Stimulated activated naive CD8-positive, alpha-beta T cell treated with anti-CD3 and anti-CD28 coated beads, Interleukin-15, amount 100 ng/mL, for 72 hours (primary cell): ENCODE measurements at regions not wholly inside any gene's neighbourhood (a gene's known extent, or its start where the extent isn't known, plus 50 kb on each side); places are given as distances from the start of the nearest gene placed in this dataset.
"Not testable (repeated sequence)": the region's sequence is repeated elsewhere in the genome, so short reads cannot be mapped to it uniquely, and the experiment has no call there.

Experiments used
- ATAC-seq: fragments of 150-1000 bp; cut with Tn5 transposase; 2 replicates; pipeline ENCODE4 v1.10.0; 2021; ENCODE audit warnings: mild to moderate bottlenecking, moderate library complexity
- DNase-seq, 2 donors: peaks; one replicate each; pipeline ENCODE4 v3.0.0; 2021 to 2022
- H3K27ac Mint-ChIP-seq, 2 donors: one replicate each; pipeline ENCODE4 v1.8.0; 2022; ENCODE audit warnings: mild to moderate bottlenecking in 2 of 2, mixed read lengths in 2 of 2, moderate library complexity in 2 of 2
- H3K27me3 Mint-ChIP-seq: one replicate; pipeline ENCODE4 v1.8.0; 2022; ENCODE audit warnings: mixed read lengths
- H3K4me1 Mint-ChIP-seq: one replicate; pipeline ENCODE4 v1.8.0; 2022; ENCODE audit warnings: mild to moderate bottlenecking, mixed read lengths
- H3K4me3 Mint-ChIP-seq, 2 donors: one replicate each; pipeline ENCODE4 v1.8.0; 2022; ENCODE audit warnings: mild to moderate bottlenecking in 2 of 2, mixed read lengths in 2 of 2, moderate library complexity in 1 of 2
- H3K9me3 Mint-ChIP-seq, 2 donors: one replicate each; pipeline ENCODE4 v1.8.0; 2022; ENCODE audit warnings: mixed read lengths in 2 of 2

GRCh38 chr9:7739595-7739994 is 60.0 kb downstream of the DMAC1 start:
- Mint-ChIP-seq H3K4me3 (no peak overlapping the region), H3K9me3 (peaks cover 0 to 4% of the 10 kb centered on the region in 2 donors), H3K27ac (no peak overlapping the region), H3K4me1 (no peaks in the 10 kb centered on the region), H3K27me3 (no peaks in the 10 kb centered on the region)
- ATAC-seq (no peak), DNase-seq (no peak)

- no peaks in the 10 kb centered on the region for H3K4me1 Mint-ChIP-seq
Measured at GRCh38 chr9:7735311-7735710, 64.3 kb downstream of the DMAC1 start.

GRCh38 chr9:7730164-7730445 is 69.5 kb downstream of the DMAC1 start:
- no peaks in the 10 kb centered on the region for H3K9me3 Mint-ChIP-seq
- ATAC-seq (no peak), DNase-seq (no peak)
- H3K27ac Mint-ChIP-seq = no peak overlapping the region
- no peaks in the 10 kb centered on the region for H3K4me1 Mint-ChIP-seq
- no peaks in the 10 kb centered on the region for H3K27me3 Mint-ChIP-seq
- H3K4me3 Mint-ChIP-seq = no peak overlapping the region

More at GRCh38 chr9:7735311-7735710, 64.3 kb downstream of the DMAC1 start:
- Mint-ChIP-seq H3K27ac (no peak overlapping the region), H3K4me3 (no peak overlapping the region), H3K9me3 (no peaks in the 10 kb centered on the region), H3K27me3 (no peaks in the 10 kb centered on the region)
- no peak for DNase-seq
- ATAC-seq = no peak

- Mint-ChIP-seq H3K4me1 (no peaks in the 10 kb centered on the region), H3K27me3 (no peaks in the 10 kb centered on the region), H3K4me3 (no peak overlapping the region), H3K9me3 (no peaks in the 10 kb centered on the region), H3K27ac (no peak overlapping the region)
- no peak for DNase-seq
- ATAC-seq = no peak
Measured at GRCh38 chr9:7729371-7730163, 70.0 kb downstream of the DMAC1 start.

GRCh38 chr9:7721291-7721690 is 78.3 kb downstream of the DMAC1 start:
- Mint-ChIP-seq H3K27ac (no peak overlapping the region), H3K4me3 (no peak overlapping the region), H3K4me1 (no peaks in the 10 kb centered on the region), H3K9me3 (peaks cover 11 to 12% of the 10 kb centered on the region in 2 donors), H3K27me3 (no peaks in the 10 kb centered on the region)
- DNase-seq (no peak), ATAC-seq (no peak)

- H3K9me3 Mint-ChIP-seq = peaks cover 11 to 21% of the 10 kb centered on the region in 2 donors
- not testable (repeated sequence) for H3K4me1 Mint-ChIP-seq, DNase-seq
Measured at GRCh38 chr9:7713088-7713487, 86.5 kb downstream of the DMAC1 start.

GRCh38 chr9:7710686-7711085 is 88.9 kb downstream of the DMAC1 start:
- ATAC-seq = no peak
- H3K4me1 Mint-ChIP-seq = no peaks in the 10 kb centered on the region

More at GRCh38 chr9:7713088-7713487, 86.5 kb downstream of the DMAC1 start:
- H3K4me3 Mint-ChIP-seq, ATAC-seq, H3K27ac Mint-ChIP-seq, H3K27me3 Mint-ChIP-seq: not testable (repeated sequence)

GRCh38 chr9:7707934-7708333 is 91.6 kb downstream of the DMAC1 start:
- H3K4me3 Mint-ChIP-seq = no peak overlapping the region
- ATAC-seq = no peak
- peaks cover 10 to 11% of the 10 kb centered on the region in 2 donors for H3K9me3 Mint-ChIP-seq
- H3K27ac Mint-ChIP-seq = no peak overlapping the region
- H3K4me1 Mint-ChIP-seq = no peaks in the 10 kb centered on the region
- H3K27me3 Mint-ChIP-seq = no peaks in the 10 kb centered on the region
- DNase-seq = no peak

More at GRCh38 chr9:7710686-7711085, 88.9 kb downstream of the DMAC1 start:
- no peak overlapping the region for H3K27ac Mint-ChIP-seq
- H3K9me3 Mint-ChIP-seq = peaks cover 0 to 8% of the 10 kb centered on the region in 2 donors
- no peak overlapping the region for H3K4me3 Mint-ChIP-seq
- no peaks in the 10 kb centered on the region for H3K27me3 Mint-ChIP-seq
- no peak for DNase-seq

- Mint-ChIP-seq H3K27me3 (no peaks in the 10 kb centered on the region), H3K27ac (no peak overlapping the region), H3K4me3 (no peak overlapping the region), H3K9me3 (peaks cover 4 to 10% of the 10 kb centered on the region in 2 donors), H3K4me1 (no peaks in the 10 kb centered on the region)
- DNase-seq (no peak), ATAC-seq (no peak)
Measured at GRCh38 chr9:7704543-7704942, 95.0 kb downstream of the DMAC1 start.

- Mint-ChIP-seq H3K27ac (no peak overlapping the region), H3K27me3 (no peaks in the 10 kb centered on the region), H3K4me1 (no peaks in the 10 kb centered on the region), H3K9me3 (peaks cover 0 to 9% of the 10 kb centered on the region in 2 donors), H3K4me3 (no peak overlapping the region)
- DNase-seq (no peak), ATAC-seq (no peak)
Measured at GRCh38 chr9:7691909-7692308, 107.7 kb downstream of the DMAC1 start.

- DNase-seq = no peak
- Mint-ChIP-seq H3K4me3 (no peak overlapping the region), H3K27ac (no peak overlapping the region), H3K4me1 (no peaks in the 10 kb centered on the region), H3K27me3 (no peaks in the 10 kb centered on the region), H3K9me3 (peaks cover 0 to 9% of the 10 kb centered on the region in 2 donors)
- no peak for ATAC-seq
Measured at GRCh38 chr9:7690014-7690413, 109.6 kb downstream of the DMAC1 start.

- no peaks in the 10 kb centered on the region for H3K27me3 Mint-ChIP-seq
- H3K9me3 Mint-ChIP-seq = peaks cover 0 to 9% of the 10 kb centered on the region in 2 donors
- H3K27ac Mint-ChIP-seq = no peak overlapping the region
- no peak overlapping the region for H3K4me3 Mint-ChIP-seq
- DNase-seq = no peak
- no peak for ATAC-seq
- H3K4me1 Mint-ChIP-seq = no peaks in the 10 kb centered on the region
Measured at GRCh38 chr9:7688626-7689025, 111.0 kb downstream of the DMAC1 start.

GRCh38 chr9:7676609-7677156 is 122.9 kb downstream of the DMAC1 start:
- ATAC-seq (no peak), DNase-seq (no peak)
- Mint-ChIP-seq H3K27ac (no peak overlapping the region), H3K27me3 (no peaks in the 10 kb centered on the region), H3K9me3 (no peaks in the 10 kb centered on the region), H3K4me1 (no peaks in the 10 kb centered on the region), H3K4me3 (no peak overlapping the region)

- Mint-ChIP-seq H3K27ac (no peak overlapping the region), H3K9me3 (no peaks in the 10 kb centered on the region), H3K27me3 (no peaks in the 10 kb centered on the region), H3K4me3 (no peak overlapping the region), H3K4me1 (no peaks in the 10 kb centered on the region)
- DNase-seq (no peak), ATAC-seq (no peak)
Measured at GRCh38 chr9:7671847-7672246, 127.7 kb downstream of the DMAC1 start.

- H3K9me3 Mint-ChIP-seq = no peaks in the 10 kb centered on the region
- H3K4me3 Mint-ChIP-seq = no peak overlapping the region
- H3K4me1 Mint-ChIP-seq = no peaks in the 10 kb centered on the region
- ATAC-seq = no peak
- DNase-seq = no peak
- no peak overlapping the region for H3K27ac Mint-ChIP-seq
- H3K27me3 Mint-ChIP-seq = no peaks in the 10 kb centered on the region
Measured at GRCh38 chr9:7668541-7668940, 131.0 kb downstream of the DMAC1 start.

- no peaks in the 10 kb centered on the region for H3K9me3 Mint-ChIP-seq
Measured at GRCh38 chr9:7665874-7666273, 133.7 kb downstream of the DMAC1 start.

GRCh38 chr9:7659766-7660165 is 139.8 kb downstream of the DMAC1 start:
- DNase-seq (no peak), ATAC-seq (no peak)
- Mint-ChIP-seq H3K27me3 (no peaks in the 10 kb centered on the region), H3K9me3 (no peaks in the 10 kb centered on the region), H3K4me1 (no peaks in the 10 kb centered on the region), H3K27ac (no peak overlapping the region), H3K4me3 (no peak overlapping the region)

More at GRCh38 chr9:7665874-7666273, 133.7 kb downstream of the DMAC1 start:
- ATAC-seq = no peak
- H3K4me3 Mint-ChIP-seq = no peak overlapping the region
- H3K27me3 Mint-ChIP-seq = no peaks in the 10 kb centered on the region
- H3K27ac Mint-ChIP-seq = no peak overlapping the region
- no peaks in the 10 kb centered on the region for H3K4me1 Mint-ChIP-seq
- no peak for DNase-seq
